GM21515 (cell line): ENCODE measurements at regions not wholly inside any gene's neighbourhood (a gene's known extent, or its start where the extent isn't known, plus 50 kb on each side); places are given as distances from the start of the nearest gene placed in this dataset.

Experiments
- ATAC-seq: cut with Tn5 transposase; IDR thresholded peaks from one replicate; pipeline ENCODE4 v1.9.1; 2021; ENCODE audit not compliant: unreplicated experiment

DNA sequence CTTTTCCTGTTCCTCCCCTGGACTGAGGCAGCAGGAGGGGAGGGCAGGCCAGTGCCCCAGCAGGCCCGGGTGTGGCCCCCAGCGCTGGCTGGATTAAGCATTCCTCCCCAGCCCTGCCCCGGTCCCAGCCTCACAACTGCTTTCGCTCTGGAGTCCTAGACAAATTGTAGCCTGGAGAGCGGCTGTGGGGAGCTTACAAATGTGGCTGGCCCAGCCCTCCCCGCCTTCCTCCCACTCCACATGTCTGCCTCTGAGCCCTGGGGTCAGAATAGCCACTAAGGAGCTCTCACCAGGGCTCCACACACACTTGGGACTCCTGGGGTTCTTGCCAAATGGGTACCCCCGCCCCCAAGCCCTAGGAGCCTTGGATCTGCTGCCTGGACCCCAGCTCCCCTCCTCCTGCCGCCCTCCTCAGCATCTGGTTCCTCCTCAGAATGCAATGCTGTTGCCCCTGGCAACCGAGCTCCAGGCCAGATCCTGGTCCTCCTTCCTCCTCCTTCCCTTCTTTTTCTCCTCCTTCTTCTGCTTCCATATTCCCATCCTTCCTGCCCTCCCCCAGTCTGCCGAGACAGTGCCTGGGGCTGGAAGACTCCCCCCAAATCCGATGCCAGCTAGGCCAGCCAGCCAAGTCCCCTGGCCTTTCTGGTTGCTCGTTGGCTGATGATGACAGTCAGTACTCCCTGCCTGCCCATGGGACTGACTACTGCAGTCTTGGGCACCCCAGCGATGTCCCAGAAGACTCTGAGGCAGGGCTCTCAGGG, 91.1 kb downstream of the LINGO1 start:
- no peak for ATAC-seq

DNA sequence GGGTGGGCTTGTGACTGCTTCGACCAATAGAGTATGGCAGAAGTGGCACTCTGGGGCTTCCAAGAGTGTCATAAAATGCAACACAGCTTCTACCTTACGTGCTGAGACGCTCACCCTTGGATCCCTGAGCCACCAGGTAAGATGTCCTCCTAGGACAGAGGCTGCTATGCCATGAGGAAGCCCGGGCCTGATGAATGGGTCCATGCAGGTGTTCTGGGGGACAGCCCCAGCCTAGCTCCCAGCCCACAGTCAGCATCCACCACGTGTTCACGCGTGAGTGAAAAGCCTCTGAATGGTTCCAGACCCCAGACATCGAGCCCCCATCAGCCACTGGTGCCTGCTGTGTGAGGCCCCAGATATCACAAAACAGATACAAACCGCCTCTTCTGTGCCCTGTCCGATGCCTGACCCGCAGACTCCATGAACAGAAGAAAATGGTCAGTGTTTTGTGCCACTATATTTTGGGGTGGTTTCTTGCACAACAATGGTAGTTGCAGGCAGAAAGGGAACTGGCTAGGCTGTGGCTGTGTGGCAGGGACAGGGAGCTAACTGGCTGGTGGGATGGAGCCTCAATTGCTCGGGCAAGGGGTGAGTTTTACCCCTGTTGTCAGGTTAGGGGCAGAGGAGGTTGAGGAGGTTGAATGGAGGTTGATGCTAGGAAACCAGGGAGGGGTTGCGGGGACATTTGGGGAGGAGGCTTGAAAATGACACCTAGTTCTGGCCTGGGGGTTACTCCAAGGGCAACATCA, 92.2 kb downstream of the LINGO1 start:
- ATAC-seq: no peak

DNA sequence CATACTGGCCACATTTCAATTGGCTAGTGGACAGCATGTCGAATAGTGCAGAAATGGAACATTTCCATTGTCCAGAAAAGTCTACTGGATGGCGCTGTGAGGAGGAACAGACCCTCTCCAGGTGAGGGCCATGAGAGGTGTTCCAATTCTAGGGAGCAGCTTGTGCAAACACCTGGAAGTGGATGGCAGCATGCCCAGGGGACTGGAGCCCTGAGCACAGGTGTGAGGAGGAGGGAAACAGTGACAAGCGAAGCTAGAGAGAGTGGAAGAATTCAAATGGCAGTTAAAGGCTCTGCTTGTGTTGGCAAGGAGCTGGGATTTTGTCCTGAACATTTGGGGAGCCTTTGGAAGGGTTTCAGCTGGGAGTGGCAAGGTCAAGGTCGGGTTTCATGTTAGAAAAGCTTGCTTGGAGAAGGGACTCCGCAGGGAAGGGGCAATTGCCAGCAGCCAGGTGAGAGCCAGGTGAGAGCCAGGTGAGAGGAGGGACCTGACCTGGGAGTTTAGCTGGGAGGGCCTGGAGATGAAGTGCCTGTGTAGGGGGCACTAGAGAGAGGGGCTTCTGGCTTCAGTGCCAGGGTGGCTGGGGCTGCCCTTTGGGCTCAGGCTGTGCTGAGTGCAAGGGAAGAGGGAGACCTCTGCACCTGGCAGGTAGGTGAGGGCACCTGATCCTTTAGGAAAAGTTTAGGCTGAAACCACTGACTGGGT, 93.8 kb downstream of the LINGO1 start:
- ATAC-seq: no peak

DNA sequence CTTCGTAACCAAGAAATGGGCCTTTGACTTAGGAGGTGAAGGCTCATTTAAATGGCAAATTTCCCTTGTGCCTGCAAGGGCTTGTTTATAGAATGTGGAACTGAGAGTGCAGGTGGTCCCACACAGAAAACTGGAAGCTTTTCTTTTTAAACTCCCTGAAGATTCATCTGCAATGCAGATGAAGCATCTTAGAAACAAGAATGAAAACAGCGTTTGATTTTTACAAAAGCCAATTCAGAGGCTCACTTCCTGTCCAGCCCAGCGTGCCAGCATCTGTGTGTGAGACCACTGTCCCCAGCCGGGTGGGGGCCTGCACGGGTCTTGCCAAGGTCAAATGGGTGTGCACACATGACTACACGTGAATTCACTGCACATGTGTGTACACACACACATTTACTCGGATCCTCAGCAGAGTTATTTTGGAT, 94.7 kb downstream of the LINGO1 start:
- ATAC-seq: peak; percentile 85

DNA sequence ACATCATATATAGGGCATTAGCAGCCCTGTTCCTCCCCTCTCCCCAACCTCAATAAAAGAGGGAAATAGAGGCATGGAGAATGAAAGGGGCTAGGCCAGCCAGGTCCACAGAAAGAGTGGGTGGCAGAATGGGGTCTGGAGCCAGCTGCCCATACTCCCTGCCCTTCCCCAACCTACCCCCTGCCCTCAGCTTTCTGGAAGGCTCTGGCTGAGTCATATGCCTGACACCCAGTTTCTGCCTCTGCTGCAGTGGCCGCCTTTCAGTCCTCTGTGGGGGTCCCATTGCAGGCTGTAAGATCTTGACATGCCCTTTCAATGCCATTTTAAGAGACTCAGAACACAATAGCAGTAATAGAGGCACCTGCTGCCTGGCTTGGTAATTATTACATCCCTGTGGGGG, 95.7 kb downstream of the LINGO1 start:
- ATAC-seq: no peak

DNA sequence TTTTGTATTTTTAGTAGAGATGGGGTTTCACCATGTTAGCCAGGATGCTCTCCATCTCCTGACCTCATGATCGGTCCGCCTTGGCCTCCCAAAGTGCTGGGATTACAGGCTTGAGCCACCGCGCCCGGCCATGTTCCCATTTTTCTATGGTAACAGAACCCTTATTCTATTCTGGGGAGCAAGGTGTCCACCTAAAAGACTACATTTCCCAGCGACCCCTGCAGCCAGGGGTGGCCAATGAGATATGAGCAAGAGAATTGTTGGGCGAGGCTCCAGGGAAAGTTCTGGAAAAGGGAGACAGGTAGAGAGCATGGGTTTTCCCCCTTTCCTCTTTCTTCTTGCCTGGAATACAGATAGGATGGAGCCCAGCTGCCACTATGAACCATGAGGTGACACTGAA, 96.9 kb downstream of the LINGO1 start:
- no peak for ATAC-seq
